Fibroblast of the aortic adventitia (primary cell): ENCODE measurements at regions not wholly inside any gene's neighbourhood (a gene's known extent, or its start where the extent isn't known, plus 50 kb on each side); places are given as distances from the start of the nearest gene placed in this dataset.

Source experiments
- DNase-seq: peaks from one replicate; pipeline ENCODE4 v3.0.0-alpha.2; 2010; ENCODE audit warnings: low read depth
- H3K4me3 ChIP-seq: 2 replicates; pipeline ENCODE4 v1.5.1; 2011; ENCODE audit warnings: low read depth, mild to moderate bottlenecking, control low read depth, low read length, moderate library complexity
- TF ChIP-seq, protein P1 (sequence below): IDR thresholded peaks from 2 replicates; pipeline ENCODE4 v1.5.1; 2011; ENCODE audit warnings: mild to moderate bottlenecking, low read length, control low read depth, inconsistent platforms; ENCODE audit not compliant: insufficient read depth

DNA sequence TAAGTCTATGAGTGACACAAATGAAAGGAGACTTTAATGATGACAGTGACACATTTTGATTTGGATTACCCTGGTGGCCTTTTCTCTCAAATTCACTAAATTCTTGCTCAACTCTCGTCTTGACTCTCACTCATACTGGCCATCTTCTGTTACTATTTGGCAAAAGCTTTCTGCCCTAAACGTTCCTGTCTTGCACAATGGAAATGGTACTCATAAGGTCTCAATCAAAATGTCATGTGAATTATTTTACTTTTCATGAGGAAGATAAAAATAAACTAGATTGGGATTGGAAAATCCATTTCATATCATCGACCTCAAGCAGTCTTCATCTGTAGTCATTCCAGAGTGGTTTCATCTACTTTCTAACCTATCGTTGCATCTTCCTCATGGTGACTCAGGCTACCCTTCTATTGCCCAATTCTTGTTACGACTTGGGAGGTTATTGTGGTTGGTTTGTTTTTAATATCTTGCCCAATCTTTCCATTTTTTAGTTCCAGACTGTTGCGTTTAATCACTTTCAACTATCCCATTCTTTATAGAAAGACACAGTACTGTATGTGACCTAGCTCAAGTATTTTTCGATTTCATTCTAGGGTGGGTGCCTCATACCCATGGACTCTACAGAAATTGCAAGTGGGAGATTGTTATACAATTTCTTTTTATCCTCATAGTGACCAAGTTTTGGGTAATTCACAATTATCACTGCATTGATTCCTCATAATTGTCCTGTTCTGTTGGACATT lies 317.2 kb upstream of the KCNJ16 start:
- H3K4me3 ChIP-seq: no peak overlapping the region
- TF ChIP-seq, protein P1, sequence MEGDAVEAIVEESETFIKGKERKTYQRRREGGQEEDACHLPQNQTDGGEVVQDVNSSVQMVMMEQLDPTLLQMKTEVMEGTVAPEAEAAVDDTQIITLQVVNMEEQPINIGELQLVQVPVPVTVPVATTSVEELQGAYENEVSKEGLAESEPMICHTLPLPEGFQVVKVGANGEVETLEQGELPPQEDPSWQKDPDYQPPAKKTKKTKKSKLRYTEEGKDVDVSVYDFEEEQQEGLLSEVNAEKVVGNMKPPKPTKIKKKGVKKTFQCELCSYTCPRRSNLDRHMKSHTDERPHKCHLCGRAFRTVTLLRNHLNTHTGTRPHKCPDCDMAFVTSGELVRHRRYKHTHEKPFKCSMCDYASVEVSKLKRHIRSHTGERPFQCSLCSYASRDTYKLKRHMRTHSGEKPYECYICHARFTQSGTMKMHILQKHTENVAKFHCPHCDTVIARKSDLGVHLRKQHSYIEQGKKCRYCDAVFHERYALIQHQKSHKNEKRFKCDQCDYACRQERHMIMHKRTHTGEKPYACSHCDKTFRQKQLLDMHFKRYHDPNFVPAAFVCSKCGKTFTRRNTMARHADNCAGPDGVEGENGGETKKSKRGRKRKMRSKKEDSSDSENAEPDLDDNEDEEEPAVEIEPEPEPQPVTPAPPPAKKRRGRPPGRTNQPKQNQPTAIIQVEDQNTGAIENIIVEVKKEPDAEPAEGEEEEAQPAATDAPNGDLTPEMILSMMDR: no peak
- peak; percentile 94 for DNase-seq

DNA sequence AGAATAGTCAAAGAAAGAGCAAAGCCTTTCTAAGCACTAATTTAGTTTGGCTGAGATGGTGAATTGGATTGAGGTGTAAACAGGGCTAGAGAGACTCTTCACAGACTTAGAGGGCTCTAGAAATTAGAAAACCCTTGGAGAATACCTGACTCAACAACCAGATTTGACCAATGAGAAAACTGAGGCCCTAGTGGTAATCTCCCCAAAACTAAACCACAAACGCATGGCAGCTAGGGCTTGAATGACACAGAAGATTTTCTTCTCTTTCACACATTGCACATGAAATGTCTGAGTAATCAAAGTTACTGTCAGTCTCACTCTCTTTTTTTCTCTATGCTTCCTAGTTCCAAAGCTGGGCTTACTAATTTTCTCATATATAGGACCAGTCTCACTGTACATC lies 314.5 kb upstream of the KCNJ16 start:
- no peak overlapping the region for H3K4me3 ChIP-seq
- TF ChIP-seq, protein P1: no peak
- no peak for DNase-seq

DNA sequence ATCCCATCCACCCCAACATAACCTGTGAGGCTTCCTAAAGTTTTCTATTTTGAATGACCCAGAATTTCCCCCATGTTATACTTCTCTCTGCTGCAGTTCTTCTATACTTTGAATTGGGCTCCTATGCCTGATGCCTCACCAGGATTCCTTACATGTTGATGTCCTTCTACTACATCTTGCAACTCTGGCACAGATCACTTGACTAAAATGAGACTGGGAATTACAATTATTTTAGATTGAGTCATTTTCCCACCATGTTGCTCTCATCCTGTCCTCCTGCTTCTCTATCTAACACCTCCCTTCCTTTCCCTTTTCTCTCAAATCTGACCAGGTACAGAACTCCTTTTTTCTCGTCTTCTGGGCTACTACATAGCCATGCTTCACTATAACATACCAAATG lies 314.0 kb upstream of the KCNJ16 start:
- TF ChIP-seq, protein P1: no peak
- DNase-seq: no peak
- H3K4me3 ChIP-seq: no peak overlapping the region

DNA sequence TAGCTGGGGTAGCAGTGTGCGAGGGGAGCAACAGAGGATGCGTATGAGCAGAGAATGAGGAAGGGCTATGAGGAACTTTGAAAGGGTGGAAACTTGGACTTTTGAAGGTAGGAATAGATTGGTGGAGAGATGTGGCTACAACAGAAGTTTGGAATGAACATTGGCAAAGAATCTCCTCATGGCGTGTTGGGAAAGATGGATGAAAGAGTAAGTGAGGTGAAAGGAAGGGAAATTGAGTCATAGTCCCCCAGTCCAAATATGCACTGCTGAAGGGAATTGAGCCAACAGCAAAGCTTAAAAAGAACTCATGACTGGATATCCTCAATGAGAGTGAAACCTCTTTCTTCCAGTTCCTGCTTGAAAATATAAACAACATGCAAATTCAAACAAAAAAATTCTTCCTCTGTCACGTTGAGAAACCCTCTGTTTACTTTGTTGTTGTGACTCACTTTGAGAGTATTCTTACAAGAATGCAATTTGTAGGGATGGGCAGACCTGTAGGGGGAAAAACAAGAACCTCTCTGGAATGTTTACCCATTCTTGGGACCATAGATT lies 313.2 kb upstream of the KCNJ16 start:
- peak; percentile 96 for DNase-seq
- H3K4me3 ChIP-seq: no peak overlapping the region

DNA sequence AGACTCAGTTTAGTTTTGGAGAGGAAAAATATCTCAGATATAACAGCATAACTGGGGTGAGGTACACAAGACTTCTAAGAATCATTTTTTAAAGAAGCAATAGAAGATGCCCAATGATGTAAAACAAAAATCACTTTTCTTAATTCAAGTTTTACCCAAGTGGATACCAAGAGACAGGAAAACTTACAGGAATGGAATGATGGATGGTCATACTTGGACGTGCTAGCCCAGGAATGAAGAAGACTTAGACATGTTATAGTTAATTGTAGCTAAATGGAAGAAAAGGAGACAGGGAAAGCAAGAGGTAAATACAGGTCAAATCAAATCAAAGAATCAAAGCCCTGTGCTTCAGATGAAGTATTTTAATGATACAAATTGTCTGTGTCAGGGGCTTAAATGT lies 312.7 kb upstream of the KCNJ16 start:
- no peak overlapping the region for H3K4me3 ChIP-seq
- TF ChIP-seq, protein P1: no peak
- DNase-seq: no peak

More for the DNA sequence above, 313.2 kb upstream of the KCNJ16 start:
- TF ChIP-seq, protein P1: no peak

DNA sequence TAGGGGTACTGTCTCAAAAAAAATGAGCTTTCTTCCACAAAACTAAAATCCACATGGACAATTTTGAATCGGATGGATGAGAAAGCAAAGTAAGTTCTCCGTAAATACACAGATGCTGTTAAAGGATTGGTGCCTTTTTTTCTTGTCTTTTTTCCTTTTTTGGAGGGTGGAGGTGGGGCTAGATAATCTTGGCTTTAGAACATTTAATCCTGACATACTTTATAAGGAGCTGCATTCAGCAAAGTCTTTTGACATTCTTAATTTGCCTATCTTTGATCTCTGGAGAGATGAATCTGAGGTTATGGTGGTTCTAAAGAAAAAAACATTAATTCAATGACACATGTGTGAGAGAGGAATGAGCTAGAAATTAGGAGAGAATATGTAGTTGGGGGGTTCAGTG lies 312.3 kb upstream of the KCNJ16 start:
- H3K4me3 ChIP-seq: no peak overlapping the region
- DNase-seq: no peak
- TF ChIP-seq, protein P1: no peak
